HPDE6-E6E7 (cell line): ENCODE measurements at regions not wholly inside any gene's neighbourhood (a gene's known extent, or its start where the extent isn't known, plus 50 kb on each side); places are given as distances from the start of the nearest gene placed in this dataset.
"Not testable (repeated sequence)": the region's sequence is repeated elsewhere in the genome, so short reads cannot be mapped to it uniquely, and the experiment has no call there.

ENCODE experiments used
- DNase-seq: peaks from one replicate; pipeline ENCODE4 v3.0.0; 2011; ENCODE audit warnings: missing footprints; ENCODE audit errors: extremely low spot score

GRCh38 chr5:82497242-82497641, 219.1 kb upstream of the RPS23 start:
- DNase-seq, result no peak

GRCh38 chr5:82494942-82495341, 216.8 kb upstream of the RPS23 start:
- DNase-seq, result no peak

GRCh38 chr5:82493221-82493620, 215.1 kb upstream of the RPS23 start:
- no peak for DNase-seq

- no peak for DNase-seq
Observed at GRCh38 chr5:82491397-82491796, 213.2 kb upstream of the RPS23 start.

- DNase-seq, result no peak
Observed at GRCh38 chr5:82489683-82490082, 211.5 kb upstream of the RPS23 start.

GRCh38 chr5:82487131-82487530, 209.0 kb upstream of the RPS23 start:
- DNase-seq, result no peak

GRCh38 chr5:82480331-82480730, 202.2 kb upstream of the RPS23 start:
- no peak for DNase-seq

- DNase-seq, result no peak
Observed at GRCh38 chr5:82476155-82476554, 198.0 kb upstream of the RPS23 start.

GRCh38 chr5:82473262-82473661, 195.1 kb upstream of the RPS23 start:
- no peak for DNase-seq

- DNase-seq, result no peak
Observed at GRCh38 chr5:82470185-82470994, 192.2 kb upstream of the RPS23 start.

- DNase-seq, result no peak
Observed at GRCh38 chr5:82466986-82467561, 188.9 kb upstream of the RPS23 start.

- DNase-seq, result no peak
Observed at GRCh38 chr5:82465235-82465634, 187.1 kb upstream of the RPS23 start.

GRCh38 chr5:82459626-82460025, 181.5 kb upstream of the RPS23 start:
- no peak for DNase-seq

- DNase-seq, result not testable (repeated sequence)
Observed at GRCh38 chr5:82455317-82455716, 177.2 kb upstream of the RPS23 start.

- no peak for DNase-seq
Observed at GRCh38 chr5:82448374-82448773, 170.2 kb upstream of the RPS23 start.

GRCh38 chr5:82447913-82448312, 169.8 kb upstream of the RPS23 start:
- DNase-seq, result no peak

GRCh38 chr5:82446809-82447208, 168.7 kb upstream of the RPS23 start:
- DNase-seq, result no peak

- DNase-seq, result no peak
Observed at GRCh38 chr5:82445726-82446335, 167.7 kb upstream of the RPS23 start.

- DNase-seq, result no peak
Observed at GRCh38 chr5:82439750-82440445, 161.7 kb upstream of the RPS23 start.

GRCh38 chr5:82437565-82437964, 159.4 kb upstream of the RPS23 start:
- not testable (repeated sequence) for DNase-seq

GRCh38 chr5:82436291-82436690, 158.1 kb upstream of the RPS23 start:
- no peak for DNase-seq
